ENCODE measurements at regions not wholly inside any gene's neighbourhood (a gene's known extent, or its start where the extent isn't known, plus 50 kb on each side); places are given as distances from the start of the nearest gene placed in this dataset.

DNA sequence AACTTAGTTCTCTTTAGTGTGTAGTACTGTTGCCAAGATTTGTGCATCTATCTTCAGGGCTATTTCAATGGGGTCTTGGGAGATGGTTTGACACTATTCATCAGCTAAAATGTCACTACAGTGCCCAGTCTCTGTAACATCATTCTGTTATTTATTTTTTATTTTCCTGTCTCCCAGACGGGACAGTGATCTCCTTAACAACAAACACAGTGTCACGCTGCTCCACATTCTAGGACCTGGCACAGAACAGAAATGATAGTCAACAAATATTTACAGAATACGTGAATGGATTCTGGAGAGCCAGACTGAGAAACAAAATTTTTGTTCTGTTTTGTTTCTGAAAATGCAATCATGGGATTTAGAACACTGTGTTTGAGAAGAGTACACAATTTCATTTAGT, 937.7 kb upstream of the LRRN3 start:
- Mint-ChIP-seq H3K4me3 (no peak overlapping the region), H3K9me3 (peaks cover 2 to 19% (median 7%) of the 10 kb centered on the region in 7 donors), H3K36me3 (no peaks in the 10 kb centered on the region), H3K27ac (no peak overlapping the region), H3K27me3 (ENCODE audit: low read depth in 3 of 3) (no peaks in the 10 kb centered on the region), H3K4me1 (no peaks in the 10 kb centered on the region)
- Histone ChIP-seq H3K4me3 (replicated peaks in 1 of 3; ENCODE audit: low read depth in 2 of 3, low read length in 3 of 3) (no peak overlapping the region), H3K27ac (ENCODE audit: low read depth in 1 of 2, low read length in 2 of 2) (no peak overlapping the region), H3K9ac (ENCODE audit: insufficient read depth, low read length, poor library complexity, severe bottlenecking) (no peak overlapping the region), H3K27me3 (ENCODE audit: control insufficient read depth in 2 of 2, insufficient read depth in 2 of 2, low read length in 2 of 2) (no peaks in the 10 kb centered on the region), H4K20me1 (ENCODE audit: insufficient read depth, low read length) (no peaks in the 10 kb centered on the region), H3K4me1 (ENCODE audit: control insufficient read depth in 1 of 2, insufficient read depth in 2 of 2, low read length in 2 of 2) (no peaks in the 10 kb centered on the region), H3K79me2 (ENCODE audit: insufficient read depth, low read length) (no peaks in the 10 kb centered on the region), H3K36me3 (replicated peaks in 1 of 2; ENCODE audit: control insufficient read depth in 1 of 2, insufficient read depth in 2 of 2, low read length in 2 of 2) (no peaks in the 10 kb centered on the region), H3K4me2 (replicated peaks; ENCODE audit: extremely low read depth, low read length, poor library complexity, severe bottlenecking) (no peak overlapping the region), H2AFZ (ENCODE audit: insufficient read depth, low read depth, low read length, poor library complexity, severe bottlenecking) (no peak overlapping the region), H3K9me3 (replicated peaks in 1 of 2; ENCODE audit: control insufficient read depth in 1 of 2, insufficient read depth in 1 of 2, low read length in 2 of 2) (peaks cover 13 to 15% of the 10 kb centered on the region in 2 donors)
- WGBS (ENCODE audit: insufficient coverage): 100% methylated on average over 1 of the region's 3 CpGs
- intact Hi-C loops (cut with micrococcal nuclease): no loop called here
- no peak for DNase-seq
- TF ChIP-seq, protein P1, sequence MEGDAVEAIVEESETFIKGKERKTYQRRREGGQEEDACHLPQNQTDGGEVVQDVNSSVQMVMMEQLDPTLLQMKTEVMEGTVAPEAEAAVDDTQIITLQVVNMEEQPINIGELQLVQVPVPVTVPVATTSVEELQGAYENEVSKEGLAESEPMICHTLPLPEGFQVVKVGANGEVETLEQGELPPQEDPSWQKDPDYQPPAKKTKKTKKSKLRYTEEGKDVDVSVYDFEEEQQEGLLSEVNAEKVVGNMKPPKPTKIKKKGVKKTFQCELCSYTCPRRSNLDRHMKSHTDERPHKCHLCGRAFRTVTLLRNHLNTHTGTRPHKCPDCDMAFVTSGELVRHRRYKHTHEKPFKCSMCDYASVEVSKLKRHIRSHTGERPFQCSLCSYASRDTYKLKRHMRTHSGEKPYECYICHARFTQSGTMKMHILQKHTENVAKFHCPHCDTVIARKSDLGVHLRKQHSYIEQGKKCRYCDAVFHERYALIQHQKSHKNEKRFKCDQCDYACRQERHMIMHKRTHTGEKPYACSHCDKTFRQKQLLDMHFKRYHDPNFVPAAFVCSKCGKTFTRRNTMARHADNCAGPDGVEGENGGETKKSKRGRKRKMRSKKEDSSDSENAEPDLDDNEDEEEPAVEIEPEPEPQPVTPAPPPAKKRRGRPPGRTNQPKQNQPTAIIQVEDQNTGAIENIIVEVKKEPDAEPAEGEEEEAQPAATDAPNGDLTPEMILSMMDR (IDR thresholded peaks at IDR 0.05): no peak

GRCh38 chr7:110156511-110156910, 934.4 kb upstream of the LRRN3 start:
- intact Hi-C loops (cut with micrococcal nuclease): no loop called here
- no peaks in the 10 kb centered on the region for H3K79me2 ChIP-seq (ENCODE audit: insufficient read depth, low read length)
- peaks cover 0 to 7% of the 10 kb centered on the region in 2 donors for H3K9me3 ChIP-seq (replicated peaks in 1 of 2; ENCODE audit: control insufficient read depth in 1 of 2, insufficient read depth in 1 of 2, low read length in 2 of 2)
- H3K4me1 ChIP-seq (ENCODE audit: control insufficient read depth in 1 of 2, insufficient read depth in 2 of 2, low read length in 2 of 2): no peaks in the 10 kb centered on the region
- Mint-ChIP-seq H3K4me1 (no peaks in the 10 kb centered on the region), H3K36me3 (no peaks in the 10 kb centered on the region), H3K4me3 (no peak overlapping the region), H3K27me3 (ENCODE audit: low read depth in 3 of 3) (no peaks in the 10 kb centered on the region), H3K9me3 (peaks cover 0 to 7% (median 3%) of the 10 kb centered on the region in 7 donors), H3K27ac (no peak overlapping the region)
- no peaks in the 10 kb centered on the region for H3K27me3 ChIP-seq (ENCODE audit: control insufficient read depth in 2 of 2, insufficient read depth in 2 of 2, low read length in 2 of 2)
- H2AFZ ChIP-seq (ENCODE audit: insufficient read depth, low read depth, low read length, poor library complexity, severe bottlenecking): no peak overlapping the region
- no peaks in the 10 kb centered on the region for H3K36me3 ChIP-seq (replicated peaks in 1 of 2; ENCODE audit: control insufficient read depth in 1 of 2, insufficient read depth in 2 of 2, low read length in 2 of 2)
- no peaks in the 10 kb centered on the region for H4K20me1 ChIP-seq (ENCODE audit: insufficient read depth, low read length)
- no peak overlapping the region for H3K4me2 ChIP-seq (replicated peaks; ENCODE audit: extremely low read depth, low read length, poor library complexity, severe bottlenecking)
- DNase-seq: no peak
- no peak overlapping the region for H3K9ac ChIP-seq (ENCODE audit: insufficient read depth, low read length, poor library complexity, severe bottlenecking)
- TF ChIP-seq, protein P1 (IDR thresholded peaks at IDR 0.05): no peak
- H3K4me3 ChIP-seq (replicated peaks in 1 of 3; ENCODE audit: low read depth in 2 of 3, low read length in 3 of 3): no peak overlapping the region
- no peak overlapping the region for H3K27ac ChIP-seq (ENCODE audit: low read depth in 1 of 2, low read length in 2 of 2)
- WGBS (ENCODE audit: insufficient coverage): no CpG with 5 or more reads among the region's 1 CpG
